Inflammatory macrophage treated with lipopolysaccharide for 1 hour (primary cell): ENCODE measurements at regions not wholly inside any gene's neighbourhood (a gene's known extent, or its start where the extent isn't known, plus 50 kb on each side); places are given as distances from the start of the nearest gene placed in this dataset.
A peak's percentile ranks its signal among the peaks of the same experiment; 100 is the strongest.

Source experiments
- DNase-seq, 2 donors: peaks; one replicate each; pipeline ENCODE4 v3.0.0-alpha.2; 2020 to 2022

GRCh38 chr20:42020316-42020715, 402.1 kb upstream of the CHD6 start:
- no peak for DNase-seq

GRCh38 chr20:42018979-42019378, 400.8 kb upstream of the CHD6 start:
- DNase-seq = no peak

GRCh38 chr20:42010090-42010489, 391.9 kb upstream of the CHD6 start:
- DNase-seq = no peak

- DNase-seq = no peak
Observed at GRCh38 chr20:42007251-42007650, 389.1 kb upstream of the CHD6 start.

GRCh38 chr20:42005211-42005610, 387.0 kb upstream of the CHD6 start:
- no peak for DNase-seq

GRCh38 chr20:42003380-42003779, 385.2 kb upstream of the CHD6 start:
- no peak for DNase-seq

- DNase-seq = no peak
Observed at GRCh38 chr20:41998539-41999341, 380.6 kb upstream of the CHD6 start.

- DNase-seq = no peak
Observed at GRCh38 chr20:41996951-41997350, 378.8 kb upstream of the CHD6 start.

- no peak for DNase-seq
Observed at GRCh38 chr20:41992481-41992880, 374.3 kb upstream of the CHD6 start.

GRCh38 chr20:41991412-41991811, 373.2 kb upstream of the CHD6 start:
- no peak for DNase-seq

- no peak for DNase-seq
Observed at GRCh38 chr20:41989935-41990635, 371.9 kb upstream of the CHD6 start.

GRCh38 chr20:41989039-41989679, 371.0 kb upstream of the CHD6 start:
- no peak for DNase-seq

- no peak for DNase-seq
Observed at GRCh38 chr20:41984031-41984430, 365.9 kb upstream of the CHD6 start.

GRCh38 chr20:41983159-41983558, 365.0 kb upstream of the CHD6 start:
- DNase-seq = no peak

GRCh38 chr20:41981746-41982145, 363.6 kb upstream of the CHD6 start:
- DNase-seq = no peak

- no peak for DNase-seq
Observed at GRCh38 chr20:41978875-41979274, 360.7 kb upstream of the CHD6 start.

GRCh38 chr20:41978246-41978790, 360.1 kb upstream of the CHD6 start:
- DNase-seq = no peak

GRCh38 chr20:41969656-41970055, 351.5 kb upstream of the CHD6 start:
- no peak for DNase-seq

- no peak for DNase-seq
Observed at GRCh38 chr20:41960166-41960565, 342.0 kb upstream of the CHD6 start.

- DNase-seq = no peak
Observed at GRCh38 chr20:41958391-41958790, 340.2 kb upstream of the CHD6 start.

GRCh38 chr20:41956338-41957074, 338.3 kb upstream of the CHD6 start:
- peak in 1 of 2 donors; percentile 1 for DNase-seq

GRCh38 chr20:41952166-41952565, 334.0 kb upstream of the CHD6 start:
- DNase-seq = no peak

GRCh38 chr20:41951615-41952014, 333.4 kb upstream of the CHD6 start:
- no peak for DNase-seq
